GM19099 (cell line): ENCODE measurements at regions not wholly inside any gene's neighbourhood (a gene's known extent, or its start where the extent isn't known, plus 50 kb on each side); places are given as distances from the start of the nearest gene placed in this dataset.

Experiments used
- POLR2A ChIP-seq: IDR thresholded peaks from 3 replicates; pipeline ENCODE4 v1.6.1; 2011; ENCODE audit warnings: low read depth; ENCODE audit not compliant: insufficient read length; ENCODE audit errors: extremely low read depth

DNA sequence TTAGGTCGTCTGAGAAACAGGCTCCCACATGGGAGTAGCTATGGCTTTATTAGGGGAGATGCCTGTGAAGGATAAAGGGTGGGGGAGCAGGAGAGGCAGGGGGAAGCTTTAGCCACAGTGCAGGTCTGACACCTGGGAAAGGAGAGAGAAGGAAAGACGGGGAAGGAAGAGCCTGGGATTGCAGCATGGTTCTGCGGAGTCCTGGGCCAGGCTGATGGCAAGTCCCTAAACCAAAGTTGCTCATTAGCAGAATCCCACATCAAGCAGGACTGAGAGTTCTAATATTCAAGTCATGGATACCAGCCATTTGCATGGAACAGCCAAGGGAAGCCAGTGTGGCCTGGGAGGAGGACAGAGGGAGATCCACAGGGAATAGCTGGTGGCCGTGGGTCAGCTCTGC is 414.8 kb downstream of the RPS24 start:
- no peak for TF ChIP-seq POLR2A

DNA sequence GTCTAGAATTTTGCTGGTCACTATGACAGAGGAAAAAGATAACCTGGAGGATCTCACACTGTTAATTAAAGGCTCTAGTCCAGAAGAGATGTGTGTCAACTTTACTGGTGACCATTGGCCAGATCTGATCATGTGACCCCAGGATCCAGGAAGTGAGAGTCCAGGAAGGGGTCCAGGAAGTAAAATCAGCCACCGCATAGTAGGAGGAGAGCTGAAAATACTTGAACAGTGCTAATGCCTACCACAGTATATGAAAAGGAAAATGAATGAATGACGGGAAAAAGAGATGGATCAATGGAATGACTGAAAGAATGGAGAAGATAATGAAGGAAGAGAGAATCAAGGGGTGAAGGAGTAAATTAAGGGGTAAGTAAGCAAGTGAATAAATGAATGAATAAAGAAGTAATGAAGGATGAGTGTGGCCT is 415.3 kb downstream of the RPS24 start:
- TF ChIP-seq POLR2A: no peak

DNA sequence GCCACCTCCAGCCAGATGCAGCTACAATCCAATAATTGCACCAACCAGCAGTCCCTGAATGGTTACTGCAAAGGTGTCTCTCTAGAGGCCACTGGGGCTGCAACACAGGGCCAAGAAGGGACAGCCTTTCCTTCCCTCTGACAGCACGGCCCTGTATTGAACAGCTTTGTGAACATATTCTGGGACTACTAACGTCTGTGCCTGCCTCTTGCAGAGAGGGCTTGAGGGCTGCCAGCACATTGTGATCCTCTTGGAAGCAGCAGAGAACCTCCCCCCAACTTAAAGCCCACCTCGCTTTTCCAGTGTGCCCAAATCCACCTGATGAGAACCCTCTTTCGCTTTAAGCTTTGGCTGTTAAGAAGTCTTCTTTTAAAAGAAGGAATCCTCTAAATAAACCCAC is 415.9 kb downstream of the RPS24 start:
- TF ChIP-seq POLR2A: no peak

DNA sequence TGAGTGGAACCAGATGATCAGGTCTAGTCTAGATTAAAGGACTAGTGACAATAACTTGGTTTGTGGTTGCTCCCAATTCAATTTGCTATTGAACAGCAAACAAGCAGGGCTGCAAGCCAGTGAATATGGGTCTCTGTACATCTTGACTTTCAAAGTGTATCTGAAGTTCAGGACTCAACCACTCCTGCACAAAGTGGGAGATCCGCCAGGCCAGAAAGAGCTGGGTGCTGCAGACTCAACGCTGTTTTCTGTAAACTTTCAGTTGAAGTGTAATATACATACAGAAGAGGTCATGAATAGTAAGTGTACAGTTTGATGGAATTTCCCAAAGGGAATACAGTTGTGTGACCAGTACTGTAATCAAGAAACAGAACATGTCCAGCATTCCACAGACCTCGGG is 416.6 kb downstream of the RPS24 start:
- TF ChIP-seq POLR2A: no peak

DNA sequence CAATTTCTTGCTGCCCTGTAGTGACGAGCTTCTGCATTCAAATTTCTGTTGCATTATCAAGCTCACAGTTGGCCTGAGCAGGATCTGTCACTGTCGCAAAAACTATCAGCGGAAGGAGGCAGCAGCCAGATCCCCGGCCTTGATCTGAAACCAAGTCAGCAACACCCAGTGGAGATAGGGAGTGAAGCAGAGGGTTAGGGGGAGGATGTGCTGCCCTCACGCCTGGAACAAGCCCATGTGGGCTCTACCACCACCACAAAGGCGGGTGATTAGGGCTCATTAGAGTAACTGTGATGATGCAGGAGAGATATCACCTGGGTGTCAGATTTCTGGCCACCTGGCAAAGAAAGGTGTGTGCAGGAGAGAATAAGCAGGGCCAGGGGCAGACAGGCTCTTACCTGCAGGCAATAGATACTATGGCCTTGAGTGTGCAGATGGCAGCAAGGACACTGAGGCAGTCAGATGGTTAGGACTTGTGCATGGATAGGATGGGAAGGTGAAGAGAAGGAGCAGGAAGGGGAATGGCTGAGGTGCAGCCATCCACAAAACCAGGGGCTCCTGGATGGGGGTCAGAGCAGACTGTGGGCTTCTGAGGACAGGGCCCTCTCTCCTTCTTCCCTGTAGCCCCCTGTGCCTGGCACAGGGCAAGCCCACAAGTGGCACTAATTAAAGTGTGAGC is 417.3 kb downstream of the RPS24 start:
- TF ChIP-seq POLR2A: no peak

DNA sequence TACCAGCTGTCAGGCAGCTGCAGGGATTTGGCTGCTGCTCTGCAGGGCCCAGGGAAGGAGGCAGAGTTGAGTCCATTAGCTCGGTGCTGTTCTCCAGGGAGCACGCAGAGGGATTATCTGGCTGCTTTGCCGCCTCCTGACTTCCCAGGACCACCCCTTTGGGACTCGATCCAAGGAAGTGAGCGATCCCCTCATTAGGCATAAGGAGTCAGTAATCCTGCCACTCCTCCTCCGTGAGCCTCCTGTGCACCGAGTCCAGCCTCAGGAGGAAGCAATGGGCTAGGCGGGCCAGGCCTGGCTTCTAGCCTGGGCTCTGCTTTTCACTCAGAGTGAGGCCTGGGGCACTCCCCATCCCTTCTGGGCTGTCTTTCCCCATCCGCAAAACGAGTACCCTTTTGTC is 417.9 kb downstream of the RPS24 start:
- TF ChIP-seq POLR2A: no peak

GRCh38 chr10:78454123-78454645 is 420.5 kb downstream of the RPS24 start:
- no peak for TF ChIP-seq POLR2A

DNA sequence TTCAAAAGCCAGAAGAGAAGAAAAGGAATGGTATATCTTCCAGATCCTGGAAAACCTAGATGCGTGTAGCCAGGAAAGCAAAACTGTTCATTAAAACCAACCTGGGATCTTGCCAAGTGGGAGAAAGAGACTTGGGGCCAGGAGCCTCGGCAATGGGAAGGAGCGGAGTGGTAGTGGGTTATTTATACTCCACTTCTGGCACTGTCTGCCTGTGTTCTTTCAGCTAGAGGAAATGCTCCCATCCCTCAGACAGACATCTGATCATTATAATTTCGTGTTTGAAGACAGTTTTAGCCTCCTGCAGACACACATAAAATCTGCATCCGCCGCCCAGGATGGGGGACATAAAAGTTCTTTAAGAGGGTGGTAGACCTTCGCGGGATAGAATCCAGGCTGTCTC is 421.6 kb downstream of the RPS24 start:
- no peak for TF ChIP-seq POLR2A

DNA sequence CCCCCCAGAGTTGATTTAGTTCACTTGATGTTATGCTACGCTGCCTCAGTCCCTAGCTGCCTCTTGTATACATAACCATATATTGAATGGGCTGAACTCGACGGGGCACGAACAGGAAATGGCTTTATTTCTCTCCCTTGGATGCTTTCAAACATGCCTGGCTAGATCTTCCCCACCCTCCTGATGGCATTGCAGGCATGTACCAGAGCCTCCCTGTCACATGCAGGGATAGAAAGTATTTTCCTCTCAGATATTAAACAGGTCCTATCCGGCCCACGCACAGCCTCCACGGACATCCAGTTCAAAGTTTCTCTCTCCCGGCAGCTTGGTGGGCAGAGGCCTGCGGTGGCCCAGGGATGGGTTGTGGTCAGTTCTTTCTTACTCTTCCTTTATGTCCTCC is 422.1 kb downstream of the RPS24 start:
- TF ChIP-seq POLR2A: no peak

DNA sequence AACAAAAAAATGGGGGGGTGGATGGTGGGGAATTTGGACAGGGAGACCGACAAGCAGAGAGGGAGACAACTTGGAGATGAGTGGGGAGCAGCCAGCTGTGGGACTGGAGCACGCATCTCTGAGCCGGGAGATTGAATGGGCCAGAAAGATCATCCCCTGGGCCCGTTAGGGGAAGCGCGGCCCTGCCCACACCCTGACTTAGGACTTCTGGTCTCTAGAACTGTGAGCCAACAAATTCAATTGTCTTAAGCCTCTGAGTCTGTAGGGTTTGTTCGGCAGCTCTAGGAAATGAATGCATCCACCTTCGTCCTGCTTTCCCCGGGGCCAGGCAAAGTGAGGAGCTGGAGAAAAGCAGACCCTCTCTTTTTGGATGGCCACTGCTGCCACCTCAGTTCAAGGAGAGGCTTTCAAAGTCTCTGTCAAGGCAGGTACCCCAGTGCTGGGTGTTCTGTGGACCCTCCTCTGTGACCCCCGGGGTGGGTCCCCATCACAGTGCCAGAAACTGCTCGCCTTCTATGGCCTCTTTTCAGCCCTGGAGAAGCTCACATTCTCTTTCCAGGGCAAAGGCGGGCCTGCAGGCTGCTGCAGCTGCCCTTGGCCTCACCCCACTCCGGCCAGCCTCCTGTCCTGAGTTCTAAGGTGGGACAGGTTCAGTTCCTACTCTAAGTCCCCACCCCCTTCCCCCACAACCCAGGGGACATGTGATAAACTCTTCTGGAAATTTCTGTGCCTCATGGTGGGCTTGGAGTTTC is 423.2 kb downstream of the RPS24 start:
- TF ChIP-seq POLR2A: no peak

- no peak for TF ChIP-seq POLR2A
Observed at GRCh38 chr10:78457804-78458482, 424.3 kb downstream of the RPS24 start.

DNA sequence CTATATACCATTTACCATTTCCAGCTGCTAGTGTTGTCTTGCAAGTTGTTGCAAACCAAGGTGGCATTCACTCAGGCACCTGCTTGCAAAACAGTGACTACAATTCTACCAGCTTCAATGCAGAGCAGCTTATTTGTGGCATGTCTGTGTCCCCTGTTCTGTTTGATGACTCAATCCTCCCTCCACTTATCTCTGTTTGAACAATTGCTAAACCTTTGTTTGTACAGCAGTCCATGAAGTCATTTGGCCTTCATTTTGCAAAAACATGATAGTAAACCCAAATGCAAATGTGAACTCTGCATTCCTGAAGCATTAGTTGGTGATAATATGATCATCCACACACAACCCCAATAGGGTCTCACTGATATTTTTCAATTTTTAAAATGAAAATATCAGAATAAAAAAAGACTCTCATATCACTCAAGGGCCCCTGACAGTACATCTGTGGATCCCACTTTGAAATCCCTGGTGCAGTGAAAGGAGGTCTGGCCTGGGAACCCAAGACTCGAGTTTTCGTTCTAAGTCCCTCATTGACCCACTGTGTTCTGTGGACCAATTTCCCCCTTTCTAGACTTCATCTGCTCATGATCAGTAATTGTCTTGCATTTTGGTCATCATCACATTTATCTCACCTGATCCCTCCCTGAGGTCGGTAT is 425.4 kb downstream of the RPS24 start:
- no peak for TF ChIP-seq POLR2A

GRCh38 chr10:78459639-78460037 is 426.0 kb downstream of the RPS24 start:
- TF ChIP-seq POLR2A: no peak

GRCh38 chr10:78460204-78460603 is 426.5 kb downstream of the RPS24 start:
- no peak for TF ChIP-seq POLR2A

DNA sequence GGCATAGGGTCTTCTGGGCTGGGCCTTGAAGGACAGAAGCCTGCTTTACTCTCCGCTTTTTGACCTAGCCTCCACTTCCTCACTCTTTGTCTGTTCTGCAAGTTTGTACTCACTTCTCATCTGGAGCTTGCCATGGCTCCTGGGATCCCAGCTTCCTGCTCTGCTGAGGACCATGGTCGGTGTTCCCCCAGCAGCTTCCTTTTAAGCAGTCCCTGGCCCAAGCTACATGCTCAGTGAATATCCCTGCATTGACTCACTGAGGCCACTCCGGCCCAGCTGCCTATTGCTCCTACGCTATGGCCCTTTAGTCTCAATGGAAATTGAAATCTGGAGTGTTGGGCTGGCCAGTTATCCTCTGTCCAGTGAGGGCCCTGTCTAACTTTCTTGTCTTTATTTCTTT is 427.7 kb downstream of the RPS24 start:
- no peak for TF ChIP-seq POLR2A
